SU-DHL-6 (cell line): ENCODE measurements at regions not wholly inside any gene's neighbourhood (a gene's known extent, or its start where the extent isn't known, plus 50 kb on each side); places are given as distances from the start of the nearest gene placed in this dataset.

Experiments used
- H2AFZ ChIP-seq: fragments of 200-600 bp; sonication (generic); 2 replicates; pipeline ENCODE4 v1.6.1; 2014; ENCODE audit warnings: low read depth, mild to moderate bottlenecking, moderate library complexity, mixed read lengths, antibody characterized with exemption, low read length; ENCODE audit not compliant: severe bottlenecking
- H3F3A ChIP-seq: fragments of 200-600 bp; shearing (Covaris generic); 2 replicates; pipeline ENCODE4 v1.6.0; 2016; ENCODE audit warnings: antibody characterized with exemption, mild to moderate bottlenecking; ENCODE audit not compliant: insufficient read depth
- H3K27ac ChIP-seq: fragments of 200-600 bp; sonication (generic); 2 replicates; pipeline ENCODE4 v1.5.1; 2016; ENCODE audit warnings: low read depth, mild to moderate bottlenecking, low read length, moderate library complexity, mixed read lengths
- H3K27me3 ChIP-seq: fragments of 200-600 bp; sonication (generic), shearing (Covaris generic); 2 replicates; pipeline ENCODE4 v1.6.0; 2014; ENCODE audit warnings: mild to moderate bottlenecking, low read length
- H3K36me3 ChIP-seq: fragments of 200-600 bp; sonication (generic); 2 replicates; pipeline ENCODE4 v1.6.1; 2014; ENCODE audit warnings: mild to moderate bottlenecking, low read length, mixed read lengths
- H3K4me2 ChIP-seq: fragments of 300-600, 200-600 bp; shearing (Covaris generic), sonication (generic); 2 replicates; pipeline ENCODE4 v1.6.0; 2014; ENCODE audit warnings: low read length, low read depth, mild to moderate bottlenecking; ENCODE audit not compliant: poor library complexity, severe bottlenecking
- H3K4me3 ChIP-seq: fragments of 200-600 bp; sonication (generic); 2 replicates; pipeline ENCODE4 v1.5.1; 2014; ENCODE audit warnings: antibody characterized with exemption, low read length, mild to moderate bottlenecking, mixed read lengths; ENCODE audit not compliant: insufficient read depth, poor library complexity, severe bottlenecking
- H3K79me2 ChIP-seq: fragments of 200-600 bp; sonication (generic); 2 replicates; pipeline ENCODE4 v1.6.1; 2014; ENCODE audit warnings: mild to moderate bottlenecking, low read length, moderate library complexity; ENCODE audit not compliant: insufficient read depth
- H3K9ac ChIP-seq: fragments of 200-600 bp; sonication (generic); 2 replicates; pipeline ENCODE4 v1.7.0; 2014; ENCODE audit warnings: mild to moderate bottlenecking, low read length
- H3K9me2 ChIP-seq: fragments of 200-600 bp; sonication (generic); replicated peaks from 2 replicates; pipeline ENCODE4 v1.6.1; 2014; ENCODE audit warnings: low read length; ENCODE audit not compliant: insufficient read depth
- H3K9me3 ChIP-seq: fragments of 200-600 bp; sonication (generic); 2 replicates; pipeline ENCODE4 v1.6.1; 2014; ENCODE audit warnings: low read length, mixed read lengths; ENCODE audit not compliant: insufficient read depth
- H4K20me1 ChIP-seq: fragments of 200-600 bp; sonication (generic); 2 replicates; pipeline ENCODE4 v1.6.1; 2014; ENCODE audit warnings: low read depth, mild to moderate bottlenecking, antibody characterized with exemption, low read length, moderate library complexity, mixed read lengths
- EZH2phosphoT487 ChIP-seq: fragments of 200-600 bp; sonication (generic), shearing (Covaris generic); conservative IDR thresholded peaks from 2 replicates; pipeline ENCODE4 v1.6.1; 2018; ENCODE audit warnings: mild to moderate bottlenecking, antibody characterized with exemption, low read length, moderate library complexity, mixed read lengths
- TF ChIP-seq, protein P1 (sequence below): fragments of 200-600 bp; sonication (generic); IDR thresholded peaks from one replicate; pipeline ENCODE4 v1.5.1; 2017; ENCODE audit warnings: antibody characterized with exemption, mild to moderate bottlenecking, low read length, moderate library complexity; ENCODE audit not compliant: insufficient read depth, poor library complexity, severe bottlenecking

DNA sequence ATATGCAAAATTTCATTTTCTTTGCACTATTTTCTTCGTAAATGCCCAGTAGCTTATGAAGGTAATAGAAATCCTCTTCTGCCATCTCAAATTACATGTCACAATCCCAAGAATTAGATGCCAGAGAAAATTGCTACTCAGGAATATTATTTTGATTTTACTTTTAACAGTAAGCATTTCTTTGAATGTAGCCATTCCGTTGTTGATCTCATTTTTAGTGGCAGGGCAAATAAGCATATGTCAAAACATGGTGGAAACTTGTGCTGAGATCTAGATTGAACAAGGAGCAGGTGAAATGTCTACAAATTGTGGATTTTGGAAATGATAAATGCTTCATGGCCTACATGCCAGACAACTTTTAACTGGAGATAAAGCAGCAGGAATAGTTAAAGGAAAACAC lies 291.8 kb downstream of the SDHAF3 start:
- Histone ChIP-seq H3K4me2 (no peak overlapping the region), H3K9me3 (no peaks in the 10 kb centered on the region), H3K9me2 (no peaks in the 10 kb centered on the region), H3K9ac (no peak overlapping the region), H3K27me3 (0 out of 2 replicates have a peak, but pooled peaks cover 2% of the 10 kb centered on the region), H3F3A (no peaks in the 10 kb centered on the region), H2AFZ (no peak overlapping the region), H3K79me2 (no peaks in the 10 kb centered on the region), H3K4me3 (no peak overlapping the region), H4K20me1 (no peaks in the 10 kb centered on the region), H3K27ac (no peak overlapping the region), H3K36me3 (no peaks in the 10 kb centered on the region)
- TF ChIP-seq, protein P1, sequence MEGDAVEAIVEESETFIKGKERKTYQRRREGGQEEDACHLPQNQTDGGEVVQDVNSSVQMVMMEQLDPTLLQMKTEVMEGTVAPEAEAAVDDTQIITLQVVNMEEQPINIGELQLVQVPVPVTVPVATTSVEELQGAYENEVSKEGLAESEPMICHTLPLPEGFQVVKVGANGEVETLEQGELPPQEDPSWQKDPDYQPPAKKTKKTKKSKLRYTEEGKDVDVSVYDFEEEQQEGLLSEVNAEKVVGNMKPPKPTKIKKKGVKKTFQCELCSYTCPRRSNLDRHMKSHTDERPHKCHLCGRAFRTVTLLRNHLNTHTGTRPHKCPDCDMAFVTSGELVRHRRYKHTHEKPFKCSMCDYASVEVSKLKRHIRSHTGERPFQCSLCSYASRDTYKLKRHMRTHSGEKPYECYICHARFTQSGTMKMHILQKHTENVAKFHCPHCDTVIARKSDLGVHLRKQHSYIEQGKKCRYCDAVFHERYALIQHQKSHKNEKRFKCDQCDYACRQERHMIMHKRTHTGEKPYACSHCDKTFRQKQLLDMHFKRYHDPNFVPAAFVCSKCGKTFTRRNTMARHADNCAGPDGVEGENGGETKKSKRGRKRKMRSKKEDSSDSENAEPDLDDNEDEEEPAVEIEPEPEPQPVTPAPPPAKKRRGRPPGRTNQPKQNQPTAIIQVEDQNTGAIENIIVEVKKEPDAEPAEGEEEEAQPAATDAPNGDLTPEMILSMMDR, result no peak

DNA sequence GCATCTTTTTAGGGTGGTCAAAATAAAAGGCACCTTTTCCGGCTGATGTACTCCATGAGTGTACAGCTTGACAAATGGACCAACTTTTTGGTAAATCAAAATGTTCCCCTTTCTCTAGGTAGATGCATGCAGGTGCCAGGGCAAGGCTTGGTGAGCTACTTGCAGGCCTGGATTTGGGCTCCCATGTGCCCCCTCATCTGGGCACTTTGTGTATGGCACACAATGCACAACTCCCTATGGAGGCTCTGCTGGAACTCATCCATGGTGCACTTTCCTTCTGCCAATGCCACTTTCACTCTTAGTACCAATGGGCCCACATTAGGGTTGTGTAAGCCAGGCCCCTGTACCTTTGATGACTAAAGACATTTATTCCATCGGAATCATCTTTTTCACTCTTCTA lies 300.8 kb downstream of the SDHAF3 start:
- H2AFZ ChIP-seq, result no peak overlapping the region
- no peaks in the 10 kb centered on the region for H3K36me3 ChIP-seq
- no peaks in the 10 kb centered on the region for H3K9me3 ChIP-seq
- no peaks in the 10 kb centered on the region; the same call in 1 of the 2 replicates for H3K27me3 ChIP-seq
- no peaks in the 10 kb centered on the region for H4K20me1 ChIP-seq
- H3K27ac ChIP-seq, result no peak overlapping the region
- H3K9ac ChIP-seq, result no peak overlapping the region
- no peaks in the 10 kb centered on the region for H3F3A ChIP-seq
- no peaks in the 10 kb centered on the region for H3K9me2 ChIP-seq
- no peak overlapping the region for H3K4me2 ChIP-seq
- no peaks in the 10 kb centered on the region for H3K79me2 ChIP-seq
- TF ChIP-seq, protein P1, result no peak
- no peak for TF ChIP-seq EZH2phosphoT487
- H3K4me3 ChIP-seq, result no peak overlapping the region

DNA sequence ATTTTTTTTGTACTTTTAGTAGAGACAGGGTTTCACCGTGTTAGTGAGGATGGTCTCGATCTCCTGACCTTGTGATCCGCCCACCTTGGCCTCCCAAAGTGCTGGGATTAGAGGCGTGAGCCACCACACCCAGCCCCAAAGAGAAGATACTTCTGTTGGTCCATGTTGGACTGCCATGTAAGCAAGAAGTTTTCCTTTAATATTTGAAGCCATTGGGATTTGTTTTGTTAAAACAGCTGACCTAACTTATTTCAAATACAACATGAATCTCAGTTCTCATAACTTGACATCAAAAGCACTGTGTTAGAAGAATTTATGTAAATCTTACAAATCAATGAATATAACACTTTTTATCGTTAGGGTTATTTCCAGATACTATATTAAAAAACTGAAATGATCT lies 302.4 kb downstream of the SDHAF3 start:
- no peaks in the 10 kb centered on the region for H3K9me3 ChIP-seq
- H3F3A ChIP-seq, result no peaks in the 10 kb centered on the region
- no peak overlapping the region for H3K27ac ChIP-seq
- no peak overlapping the region for H3K9ac ChIP-seq
- H3K9me2 ChIP-seq, result no peaks in the 10 kb centered on the region
- TF ChIP-seq, protein P1, result no peak
- H3K4me2 ChIP-seq, result no peak overlapping the region
- H2AFZ ChIP-seq, result no peak overlapping the region
- no peaks in the 10 kb centered on the region for H4K20me1 ChIP-seq
- H3K36me3 ChIP-seq, result no peaks in the 10 kb centered on the region
- H3K27me3 ChIP-seq, result no peaks in the 10 kb centered on the region; the same call in 1 of the 2 replicates
- no peaks in the 10 kb centered on the region for H3K79me2 ChIP-seq
- H3K4me3 ChIP-seq, result no peak overlapping the region
